Heart left ventricle (tissue), 13 donors: ENCODE measurements at regions not wholly inside any gene's neighbourhood (a gene's known extent, or its start where the extent isn't known, plus 50 kb on each side); places are given as distances from the start of the nearest gene placed in this dataset.

Experiments used
- CTCF ChIP-seq, 12 donors: fragments of 200-600 bp; sonication (generic) in 4 of 12; IDR thresholded peaks; one replicate each; pipeline versions ENCODE4 v1.5.0 to v1.8.0; 2018 to 2022; ENCODE audit warnings: antibody characterized with exemption in 12 of 12, mild to moderate bottlenecking in 5 of 12
- POLR2A ChIP-seq, 2 donors: fragments of 450-650 bp; IDR thresholded peaks; one replicate each; pipeline ENCODE4 v1.6.1; 2017; ENCODE audit warnings: antibody characterized with exemption in 2 of 2, mild to moderate bottlenecking in 2 of 2, moderate library complexity in 2 of 2
- donor health status: ischemic (EF 13 %, LVEDD 7.1; RV severe dilation, severe dysfunction).
- donor health status: DM: no; HTN: yes; CAD: no.
- donor health status: DM: no; HTN: no; CAD: no.
- donor health status: ischemic (EF 25% LVEDD 6.9; RV normal size, moderate dysfunction).
- donor health status: ischemic (EF 25% LVEDD 5.7; RV mildly dilated, moderate dysfunction).
- donor health status: ischemic (EF 35%, LVEDD 5.7; RV mildly dilated, moderate dysfunction).
- donor health status: nonischemic (EF 11% LVEDD 7.7; RV severe dilation, severe dysfunction).
- donor health status: DM: yes; HTN: yes; CAD: no.
- donor health status: PGD.
- donor health status: ischemic (EF 29% LVEDD 5.4; RV normal size, mild dysfunction).
- donor health status: nonischemic (EF 23%, LVEDD 6.1; RV moderate dilation, normal function).

- TF ChIP-seq CTCF (IDR thresholded peaks at IDR 0.05), result no peak
- no peak for TF ChIP-seq POLR2A (IDR thresholded peaks at IDR 0.05)
Observed at GRCh38 chr18:44258086-44258485, 422.6 kb upstream of the SETBP1 start.
